SK-N-SH (cell line): ENCODE measurements at regions not wholly inside any gene's neighbourhood (a gene's known extent, or its start where the extent isn't known, plus 50 kb on each side); places are given as distances from the start of the nearest gene placed in this dataset.

ENCODE experiments used
- EP300 ChIP-seq, 2 experiments: IDR thresholded peaks; 2 replicates each; pipeline versions ENCODE4 v1.4.0 to v1.6.1; 2012; ENCODE audit warnings: borderline replicate concordance in 1 of 2, low read depth in 1 of 2, low read length in 1 of 2
- FOXJ3 ChIP-seq: sonication (generic); formaldehyde crosslinking; IDR thresholded peaks from 2 replicates; pipeline ENCODE4 v1.5.1; 2020; ENCODE audit warnings: mild to moderate bottlenecking, missing genetic modification reagents
- JUND ChIP-seq: IDR thresholded peaks from 2 replicates; pipeline ENCODE4 v1.4.0; 2012
- SMC3 ChIP-seq: IDR thresholded peaks from 2 replicates; pipeline ENCODE4 v1.6.1; 2012; ENCODE audit warnings: low read depth, low read length, improper control_type of control experiment
- TF ChIP-seq, protein P1 (sequence below): fragments of 200-600 bp; sonication (generic); IDR thresholded peaks from 2 replicates; pipeline ENCODE4 v1.6.1; 2017; ENCODE audit warnings: antibody characterized with exemption, mild to moderate bottlenecking, moderate library complexity
- TF ChIP-seq, protein P2 (sequence below): fragments of 150-350 bp; IDR thresholded peaks from 2 replicates; pipeline ENCODE4 v1.6.1; 2016; ENCODE audit warnings: mild to moderate bottlenecking, low read depth, low read length
- TF ChIP-seq, protein P3 (sequence below): fragments of 150-350 bp; IDR thresholded peaks from 2 replicates; pipeline ENCODE4 v1.6.1; 2017; ENCODE audit warnings: antibody characterized with exemption, low read length, low read depth, borderline replicate concordance

DNA sequence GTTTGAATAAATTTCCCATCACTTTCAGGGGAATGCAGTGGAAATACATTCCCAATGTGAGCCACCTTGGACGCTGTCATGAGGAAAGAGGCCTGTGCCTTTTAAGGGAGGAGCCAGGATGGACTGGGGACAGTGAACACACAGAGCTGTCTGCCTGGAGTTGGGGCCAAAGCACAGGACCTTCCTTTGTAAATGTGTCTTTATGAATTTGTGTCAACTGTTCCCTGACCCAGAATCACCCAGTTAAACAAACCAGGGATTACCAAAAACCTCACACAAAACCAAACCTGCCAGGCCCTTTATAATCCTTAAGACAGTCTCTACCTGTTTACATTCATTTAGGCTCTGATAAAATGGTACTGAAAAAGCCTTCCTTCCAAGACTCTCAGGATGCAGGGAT lies 513.7 kb downstream of the MAFB start:
- TF ChIP-seq, protein P1, sequence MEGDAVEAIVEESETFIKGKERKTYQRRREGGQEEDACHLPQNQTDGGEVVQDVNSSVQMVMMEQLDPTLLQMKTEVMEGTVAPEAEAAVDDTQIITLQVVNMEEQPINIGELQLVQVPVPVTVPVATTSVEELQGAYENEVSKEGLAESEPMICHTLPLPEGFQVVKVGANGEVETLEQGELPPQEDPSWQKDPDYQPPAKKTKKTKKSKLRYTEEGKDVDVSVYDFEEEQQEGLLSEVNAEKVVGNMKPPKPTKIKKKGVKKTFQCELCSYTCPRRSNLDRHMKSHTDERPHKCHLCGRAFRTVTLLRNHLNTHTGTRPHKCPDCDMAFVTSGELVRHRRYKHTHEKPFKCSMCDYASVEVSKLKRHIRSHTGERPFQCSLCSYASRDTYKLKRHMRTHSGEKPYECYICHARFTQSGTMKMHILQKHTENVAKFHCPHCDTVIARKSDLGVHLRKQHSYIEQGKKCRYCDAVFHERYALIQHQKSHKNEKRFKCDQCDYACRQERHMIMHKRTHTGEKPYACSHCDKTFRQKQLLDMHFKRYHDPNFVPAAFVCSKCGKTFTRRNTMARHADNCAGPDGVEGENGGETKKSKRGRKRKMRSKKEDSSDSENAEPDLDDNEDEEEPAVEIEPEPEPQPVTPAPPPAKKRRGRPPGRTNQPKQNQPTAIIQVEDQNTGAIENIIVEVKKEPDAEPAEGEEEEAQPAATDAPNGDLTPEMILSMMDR = no peak
- no peak for TF ChIP-seq JUND
- TF ChIP-seq FOXJ3 = no peak
- TF ChIP-seq, protein P2, sequence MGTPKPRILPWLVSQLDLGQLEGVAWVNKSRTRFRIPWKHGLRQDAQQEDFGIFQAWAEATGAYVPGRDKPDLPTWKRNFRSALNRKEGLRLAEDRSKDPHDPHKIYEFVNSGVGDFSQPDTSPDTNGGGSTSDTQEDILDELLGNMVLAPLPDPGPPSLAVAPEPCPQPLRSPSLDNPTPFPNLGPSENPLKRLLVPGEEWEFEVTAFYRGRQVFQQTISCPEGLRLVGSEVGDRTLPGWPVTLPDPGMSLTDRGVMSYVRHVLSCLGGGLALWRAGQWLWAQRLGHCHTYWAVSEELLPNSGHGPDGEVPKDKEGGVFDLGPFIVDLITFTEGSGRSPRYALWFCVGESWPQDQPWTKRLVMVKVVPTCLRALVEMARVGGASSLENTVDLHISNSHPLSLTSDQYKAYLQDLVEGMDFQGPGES = no peak
- TF ChIP-seq EP300 (IDR thresholded peaks at IDR 0.05; ENCODE audit: borderline replicate concordance in 1 of 2, low read depth in 1 of 2, low read length in 1 of 2) = no peak
- TF ChIP-seq SMC3 = no peak
- TF ChIP-seq, protein P3, sequence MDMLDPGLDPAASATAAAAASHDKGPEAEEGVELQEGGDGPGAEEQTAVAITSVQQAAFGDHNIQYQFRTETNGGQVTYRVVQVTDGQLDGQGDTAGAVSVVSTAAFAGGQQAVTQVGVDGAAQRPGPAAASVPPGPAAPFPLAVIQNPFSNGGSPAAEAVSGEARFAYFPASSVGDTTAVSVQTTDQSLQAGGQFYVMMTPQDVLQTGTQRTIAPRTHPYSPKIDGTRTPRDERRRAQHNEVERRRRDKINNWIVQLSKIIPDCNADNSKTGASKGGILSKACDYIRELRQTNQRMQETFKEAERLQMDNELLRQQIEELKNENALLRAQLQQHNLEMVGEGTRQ = no peak
